ENCODE measurements at regions not wholly inside any gene's neighbourhood (a gene's known extent, or its start where the extent isn't known, plus 50 kb on each side); places are given as distances from the start of the nearest gene placed in this dataset.

GRCh38 chr16:18068477-18068876, 268.1 kb downstream of the NPIPA8 start:
- TF ChIP-seq GATA2 (IDR thresholded peaks at IDR 0.05; ENCODE audit: low read depth, low read length), result no peak
- TF ChIP-seq GATA3 (IDR thresholded peaks at IDR 0.05; ENCODE audit: low read depth, low read length), result no peak
